ENCODE measurements at regions not wholly inside any gene's neighbourhood (a gene's known extent, or its start where the extent isn't known, plus 50 kb on each side); places are given as distances from the start of the nearest gene placed in this dataset.

DNA sequence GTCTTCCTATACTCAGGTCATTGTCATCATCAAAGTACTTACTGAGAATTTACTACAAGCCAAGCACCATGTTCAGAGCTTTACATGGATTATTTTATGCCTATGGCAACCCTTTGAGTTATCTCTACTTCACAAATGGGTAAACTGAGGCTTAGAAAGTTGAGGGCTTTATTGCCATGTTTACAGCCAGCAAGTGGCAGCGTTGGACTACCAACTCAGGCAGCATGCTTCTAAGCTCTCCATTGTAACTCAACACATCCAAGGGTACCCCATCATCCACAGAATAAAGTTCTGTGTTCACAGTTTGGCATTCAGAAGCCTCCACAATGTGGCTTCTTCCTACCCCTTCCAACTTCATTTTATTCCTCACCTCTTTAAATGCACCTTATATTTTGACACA is 422.6 kb upstream of the GRIA1 start:
- Histone ChIP-seq H3K27ac (replicated peaks) (no peak overlapping the region), H3K27me3 (ENCODE audit: insufficient read depth, poor library complexity, severe bottlenecking) (no peaks in the 10 kb centered on the region), H3K4me3 (replicated peaks; ENCODE audit: insufficient read depth, low read length) (no peak overlapping the region)
- DNase-seq (ENCODE audit: low read depth in 1 of 2, low spot score in 1 of 2), result no peak
- TF ChIP-seq, protein P1, sequence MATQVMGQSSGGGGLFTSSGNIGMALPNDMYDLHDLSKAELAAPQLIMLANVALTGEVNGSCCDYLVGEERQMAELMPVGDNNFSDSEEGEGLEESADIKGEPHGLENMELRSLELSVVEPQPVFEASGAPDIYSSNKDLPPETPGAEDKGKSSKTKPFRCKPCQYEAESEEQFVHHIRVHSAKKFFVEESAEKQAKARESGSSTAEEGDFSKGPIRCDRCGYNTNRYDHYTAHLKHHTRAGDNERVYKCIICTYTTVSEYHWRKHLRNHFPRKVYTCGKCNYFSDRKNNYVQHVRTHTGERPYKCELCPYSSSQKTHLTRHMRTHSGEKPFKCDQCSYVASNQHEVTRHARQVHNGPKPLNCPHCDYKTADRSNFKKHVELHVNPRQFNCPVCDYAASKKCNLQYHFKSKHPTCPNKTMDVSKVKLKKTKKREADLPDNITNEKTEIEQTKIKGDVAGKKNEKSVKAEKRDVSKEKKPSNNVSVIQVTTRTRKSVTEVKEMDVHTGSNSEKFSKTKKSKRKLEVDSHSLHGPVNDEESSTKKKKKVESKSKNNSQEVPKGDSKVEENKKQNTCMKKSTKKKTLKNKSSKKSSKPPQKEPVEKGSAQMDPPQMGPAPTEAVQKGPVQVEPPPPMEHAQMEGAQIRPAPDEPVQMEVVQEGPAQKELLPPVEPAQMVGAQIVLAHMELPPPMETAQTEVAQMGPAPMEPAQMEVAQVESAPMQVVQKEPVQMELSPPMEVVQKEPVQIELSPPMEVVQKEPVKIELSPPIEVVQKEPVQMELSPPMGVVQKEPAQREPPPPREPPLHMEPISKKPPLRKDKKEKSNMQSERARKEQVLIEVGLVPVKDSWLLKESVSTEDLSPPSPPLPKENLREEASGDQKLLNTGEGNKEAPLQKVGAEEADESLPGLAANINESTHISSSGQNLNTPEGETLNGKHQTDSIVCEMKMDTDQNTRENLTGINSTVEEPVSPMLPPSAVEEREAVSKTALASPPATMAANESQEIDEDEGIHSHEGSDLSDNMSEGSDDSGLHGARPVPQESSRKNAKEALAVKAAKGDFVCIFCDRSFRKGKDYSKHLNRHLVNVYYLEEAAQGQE (IDR thresholded peaks at IDR 0.05; ENCODE audit: insufficient replicate concordance, low read depth), result no peak
- TF ChIP-seq SPI1 (IDR thresholded peaks at IDR 0.05; ENCODE audit: borderline replicate concordance, low read depth), result no peak
- TF ChIP-seq, protein P2, sequence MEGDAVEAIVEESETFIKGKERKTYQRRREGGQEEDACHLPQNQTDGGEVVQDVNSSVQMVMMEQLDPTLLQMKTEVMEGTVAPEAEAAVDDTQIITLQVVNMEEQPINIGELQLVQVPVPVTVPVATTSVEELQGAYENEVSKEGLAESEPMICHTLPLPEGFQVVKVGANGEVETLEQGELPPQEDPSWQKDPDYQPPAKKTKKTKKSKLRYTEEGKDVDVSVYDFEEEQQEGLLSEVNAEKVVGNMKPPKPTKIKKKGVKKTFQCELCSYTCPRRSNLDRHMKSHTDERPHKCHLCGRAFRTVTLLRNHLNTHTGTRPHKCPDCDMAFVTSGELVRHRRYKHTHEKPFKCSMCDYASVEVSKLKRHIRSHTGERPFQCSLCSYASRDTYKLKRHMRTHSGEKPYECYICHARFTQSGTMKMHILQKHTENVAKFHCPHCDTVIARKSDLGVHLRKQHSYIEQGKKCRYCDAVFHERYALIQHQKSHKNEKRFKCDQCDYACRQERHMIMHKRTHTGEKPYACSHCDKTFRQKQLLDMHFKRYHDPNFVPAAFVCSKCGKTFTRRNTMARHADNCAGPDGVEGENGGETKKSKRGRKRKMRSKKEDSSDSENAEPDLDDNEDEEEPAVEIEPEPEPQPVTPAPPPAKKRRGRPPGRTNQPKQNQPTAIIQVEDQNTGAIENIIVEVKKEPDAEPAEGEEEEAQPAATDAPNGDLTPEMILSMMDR (IDR thresholded peaks at IDR 0.05; ENCODE audit: insufficient read depth, low read length), result no peak

DNA sequence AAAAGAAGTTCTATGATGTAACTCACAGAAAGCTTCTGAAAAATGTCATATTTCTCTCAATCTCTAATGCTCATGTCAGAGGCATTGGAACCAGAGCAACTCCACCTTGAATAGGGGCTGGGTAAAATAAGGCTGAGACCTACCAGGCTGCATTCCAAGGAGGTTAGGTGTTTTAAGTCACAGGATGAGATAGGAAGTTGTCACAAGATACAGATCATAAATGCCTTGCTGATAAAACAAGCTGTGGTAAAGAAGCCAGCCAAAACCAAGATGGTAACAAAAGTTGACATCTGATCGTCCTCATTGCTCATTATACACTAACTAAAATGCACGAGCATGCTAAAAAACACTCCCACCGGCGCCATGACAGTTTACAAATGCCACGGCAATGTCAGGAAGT is 411.1 kb upstream of the GRIA1 start:
- Histone ChIP-seq H3K27ac (replicated peaks) (no peak overlapping the region), H3K4me3 (replicated peaks; ENCODE audit: insufficient read depth, low read length) (no peak overlapping the region), H3K27me3 (ENCODE audit: insufficient read depth, poor library complexity, severe bottlenecking) (no peaks in the 10 kb centered on the region)
- DNase-seq (ENCODE audit: low read depth in 1 of 2, low spot score in 1 of 2), result no peak
- no peak for TF ChIP-seq POLR2AphosphoS5 (IDR thresholded peaks at IDR 0.05; ENCODE audit: low read depth)
- no peak for TF ChIP-seq SPI1 (IDR thresholded peaks at IDR 0.05; ENCODE audit: borderline replicate concordance, low read depth)
- no peak for TF ChIP-seq GABPA (IDR thresholded peaks at IDR 0.05; ENCODE audit: low read depth)
- TF ChIP-seq, protein P1 (IDR thresholded peaks at IDR 0.05; ENCODE audit: insufficient replicate concordance, low read depth), result no peak
- TF ChIP-seq, protein P2 (IDR thresholded peaks at IDR 0.05; ENCODE audit: insufficient read depth, low read length), result no peak

DNA sequence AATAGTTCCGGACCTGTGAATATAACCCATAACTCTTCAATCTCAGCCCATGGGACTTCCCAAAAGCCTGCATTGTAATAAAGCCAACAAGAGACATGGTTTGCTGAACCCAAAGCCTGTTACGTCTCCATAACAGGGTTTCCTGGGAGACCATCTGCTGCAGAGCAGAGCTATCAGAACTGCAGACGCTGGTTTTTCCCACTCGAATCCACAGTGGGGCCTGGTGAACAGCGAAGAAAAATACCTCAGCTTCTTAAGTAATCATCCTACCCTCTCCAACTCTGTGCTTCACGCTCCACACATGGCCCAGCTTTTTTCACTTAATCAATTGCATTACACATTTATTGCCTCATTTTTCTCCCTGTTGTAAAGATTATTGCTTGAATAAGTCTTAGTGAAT is 409.5 kb upstream of the GRIA1 start:
- TF ChIP-seq, protein P1 (IDR thresholded peaks at IDR 0.05; ENCODE audit: insufficient replicate concordance, low read depth), result no peak
- TF ChIP-seq GABPA (IDR thresholded peaks at IDR 0.05; ENCODE audit: low read depth), result no peak
- TF ChIP-seq SPI1 (IDR thresholded peaks at IDR 0.05; ENCODE audit: borderline replicate concordance, low read depth), result no peak
- no peak for TF ChIP-seq POLR2AphosphoS5 (IDR thresholded peaks at IDR 0.05; ENCODE audit: low read depth)
- TF ChIP-seq, protein P2 (IDR thresholded peaks at IDR 0.05; ENCODE audit: insufficient read depth, low read length), result no peak
- Histone ChIP-seq H3K27me3 (ENCODE audit: insufficient read depth, poor library complexity, severe bottlenecking) (no peaks in the 10 kb centered on the region), H3K27ac (replicated peaks) (no peak overlapping the region), H3K4me3 (replicated peaks; ENCODE audit: insufficient read depth, low read length) (no peak overlapping the region)
- DNase-seq (ENCODE audit: low read depth in 1 of 2, low spot score in 1 of 2), result no peak
